Cardiac fibroblast (primary cell): ENCODE measurements at regions not wholly inside any gene's neighbourhood (a gene's known extent, or its start where the extent isn't known, plus 50 kb on each side); places are given as distances from the start of the nearest gene placed in this dataset.

Source experiments
- DNase-seq, 2 donors: peaks; one replicate each; pipeline versions ENCODE4 v3.0.0 to v3.0.0-alpha.2; 2010; ENCODE audit warnings: low read depth in 2 of 2
- H3K4me3 ChIP-seq, 2 donors: replicated peaks in 1 of 2; 1 replicate in 1 of 2; 2 replicates in 1 of 2; pipeline ENCODE4 v1.5.1; 2011; ENCODE audit warnings: low read depth in 2 of 2, low read length in 2 of 2, mild to moderate bottlenecking in 2 of 2, moderate library complexity in 1 of 2
- TF ChIP-seq, protein P1 (sequence below): IDR thresholded peaks from one replicate; pipeline ENCODE4 v1.5.1; 2011; ENCODE audit warnings: low read depth, mild to moderate bottlenecking, low read length, inconsistent platforms

DNA sequence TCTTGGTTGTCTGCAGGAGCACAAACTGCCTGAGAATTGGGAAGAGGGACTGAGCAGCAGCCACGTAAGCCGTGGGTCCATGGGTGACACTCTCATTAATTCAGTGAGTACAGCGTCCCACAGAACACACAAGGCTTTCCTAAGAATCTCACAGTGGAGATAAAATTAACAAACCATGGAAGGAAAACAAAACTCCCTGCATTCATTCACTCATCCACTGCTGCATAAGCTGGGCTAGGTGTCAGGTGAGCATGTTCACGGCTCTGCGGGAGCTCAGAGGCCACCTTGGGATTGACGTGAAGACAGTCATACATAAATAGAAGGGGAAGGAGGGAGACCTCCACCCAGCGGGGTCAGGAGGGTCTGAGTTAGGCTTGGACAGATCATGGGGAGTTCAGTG lies 1442.7 kb downstream of the TBC1D22A start:
- TF ChIP-seq, protein P1, sequence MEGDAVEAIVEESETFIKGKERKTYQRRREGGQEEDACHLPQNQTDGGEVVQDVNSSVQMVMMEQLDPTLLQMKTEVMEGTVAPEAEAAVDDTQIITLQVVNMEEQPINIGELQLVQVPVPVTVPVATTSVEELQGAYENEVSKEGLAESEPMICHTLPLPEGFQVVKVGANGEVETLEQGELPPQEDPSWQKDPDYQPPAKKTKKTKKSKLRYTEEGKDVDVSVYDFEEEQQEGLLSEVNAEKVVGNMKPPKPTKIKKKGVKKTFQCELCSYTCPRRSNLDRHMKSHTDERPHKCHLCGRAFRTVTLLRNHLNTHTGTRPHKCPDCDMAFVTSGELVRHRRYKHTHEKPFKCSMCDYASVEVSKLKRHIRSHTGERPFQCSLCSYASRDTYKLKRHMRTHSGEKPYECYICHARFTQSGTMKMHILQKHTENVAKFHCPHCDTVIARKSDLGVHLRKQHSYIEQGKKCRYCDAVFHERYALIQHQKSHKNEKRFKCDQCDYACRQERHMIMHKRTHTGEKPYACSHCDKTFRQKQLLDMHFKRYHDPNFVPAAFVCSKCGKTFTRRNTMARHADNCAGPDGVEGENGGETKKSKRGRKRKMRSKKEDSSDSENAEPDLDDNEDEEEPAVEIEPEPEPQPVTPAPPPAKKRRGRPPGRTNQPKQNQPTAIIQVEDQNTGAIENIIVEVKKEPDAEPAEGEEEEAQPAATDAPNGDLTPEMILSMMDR, result no peak
- H3K4me3 ChIP-seq, result no peak overlapping the region
- DNase-seq, result no peak

DNA sequence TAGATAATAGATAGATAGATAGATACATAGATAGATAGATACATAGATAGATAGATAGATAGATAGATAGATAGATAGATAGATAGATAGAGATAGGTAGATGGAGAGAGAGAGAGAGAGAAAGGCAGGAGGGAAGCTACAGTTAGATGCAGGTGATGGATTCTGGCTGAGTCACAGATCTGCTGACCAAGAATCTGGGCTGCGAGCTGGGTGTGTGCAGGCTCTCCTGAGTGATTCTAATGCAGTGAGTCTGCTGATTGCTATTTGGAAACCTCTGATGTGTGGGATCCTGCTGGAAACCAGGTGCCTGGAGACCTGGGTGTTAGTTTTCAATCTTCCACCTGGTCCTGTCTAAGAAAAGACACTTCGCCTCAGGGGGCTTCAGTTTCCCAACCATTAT lies 1441.8 kb downstream of the TBC1D22A start:
- TF ChIP-seq, protein P1, result no peak

DNA sequence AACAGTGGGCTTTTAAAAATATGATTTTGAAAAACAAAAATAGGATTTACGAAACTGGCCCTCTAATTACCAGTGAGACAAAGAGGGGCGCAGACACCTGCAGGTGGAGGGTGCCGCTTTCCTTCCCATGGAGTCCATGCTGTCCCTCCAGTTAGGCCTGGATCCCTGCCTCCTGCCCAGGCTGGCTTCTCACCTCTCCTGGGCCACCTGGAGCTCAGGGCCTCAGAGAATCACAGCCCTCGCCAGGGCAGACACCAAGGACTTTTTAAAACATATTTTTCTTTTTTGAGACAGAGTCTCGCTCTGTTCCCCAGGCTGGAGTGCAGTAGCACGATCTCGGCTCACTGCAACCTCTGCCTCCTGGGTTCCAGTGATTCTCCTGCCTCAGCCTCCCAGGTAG lies 1437.2 kb downstream of the TBC1D22A start:
- no peak overlapping the region for H3K4me3 ChIP-seq
- TF ChIP-seq, protein P1, result no peak
- DNase-seq, result no peak

More for the DNA sequence above, 1441.8 kb downstream of the TBC1D22A start:
- no peak for DNase-seq
- no peak overlapping the region for H3K4me3 ChIP-seq

DNA sequence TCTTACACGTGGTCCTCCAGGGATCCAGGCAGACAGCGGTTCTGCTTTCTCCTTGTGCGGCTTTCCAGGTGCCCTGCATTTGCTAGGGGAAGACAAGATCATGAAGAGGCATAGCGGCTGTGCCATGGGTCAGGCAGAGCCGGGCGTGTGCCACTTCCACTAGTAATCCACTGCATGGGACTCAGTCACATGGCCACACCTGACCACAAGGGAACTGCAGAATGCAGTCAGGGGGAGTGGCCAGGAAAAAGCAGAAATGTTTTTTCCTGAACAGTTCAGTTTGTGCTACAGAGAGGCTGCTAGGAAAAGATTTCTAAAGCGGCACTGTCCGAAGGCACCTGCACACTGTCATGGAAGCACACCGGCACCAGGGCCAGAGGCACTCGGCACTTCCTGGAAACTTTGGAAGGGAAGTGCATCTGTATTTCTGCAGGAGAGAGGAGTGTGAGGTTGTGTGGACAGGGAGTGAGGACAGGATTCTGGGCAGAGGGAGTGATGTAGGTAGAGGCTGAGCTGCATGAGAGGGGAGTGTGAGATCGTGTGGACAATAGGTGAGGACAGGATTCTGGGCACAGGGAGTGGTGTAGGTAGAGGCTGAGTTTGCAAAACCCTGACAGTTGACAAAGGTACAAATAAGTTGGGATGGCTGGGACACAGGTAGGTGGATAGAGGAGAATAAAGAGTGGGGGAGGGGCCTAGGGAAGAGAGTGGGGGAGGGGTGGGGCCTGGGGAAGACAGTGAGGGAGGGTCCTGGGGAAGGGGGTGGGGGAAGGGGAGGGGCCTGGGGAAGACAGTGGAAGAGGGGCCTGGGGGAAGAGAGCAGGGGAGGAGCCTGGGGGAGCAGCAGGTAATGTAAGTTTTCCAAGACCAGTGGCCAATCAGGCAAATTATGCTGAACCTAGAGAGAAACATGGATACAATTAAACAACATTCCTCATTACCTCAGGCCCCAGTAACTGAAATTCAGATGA lies 1436.3 kb downstream of the TBC1D22A start:
- TF ChIP-seq, protein P1, result no peak

DNA sequence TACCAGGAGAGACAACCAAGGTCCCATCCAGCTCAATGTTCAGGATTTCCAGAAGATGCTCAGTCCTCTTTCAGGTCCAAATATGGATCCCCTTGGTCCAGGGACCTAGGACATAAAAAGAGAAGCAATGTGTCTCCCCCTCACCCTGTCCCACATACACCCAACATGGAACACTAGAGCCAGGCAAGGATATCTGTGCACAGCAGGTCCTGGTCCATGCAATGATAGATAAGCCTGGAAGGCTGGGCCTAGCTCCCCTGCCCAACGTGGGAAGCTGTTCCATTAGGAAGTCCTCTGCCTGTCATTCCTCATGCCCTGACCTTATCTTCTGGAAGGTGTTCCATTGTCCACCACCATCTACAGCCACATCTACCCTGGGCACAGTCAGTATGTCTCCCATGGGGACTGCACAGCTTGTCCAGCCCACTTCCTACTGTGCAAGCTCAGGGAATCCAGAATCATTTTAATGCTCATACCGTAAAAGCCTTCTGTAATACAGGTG lies 1434.8 kb downstream of the TBC1D22A start:
- TF ChIP-seq, protein P1, result no peak
- H3K4me3 ChIP-seq, result no peak overlapping the region
- no peak for DNase-seq

More for the DNA sequence above, 1436.3 kb downstream of the TBC1D22A start:
- DNase-seq, result no peak
- no peak overlapping the region for H3K4me3 ChIP-seq

DNA sequence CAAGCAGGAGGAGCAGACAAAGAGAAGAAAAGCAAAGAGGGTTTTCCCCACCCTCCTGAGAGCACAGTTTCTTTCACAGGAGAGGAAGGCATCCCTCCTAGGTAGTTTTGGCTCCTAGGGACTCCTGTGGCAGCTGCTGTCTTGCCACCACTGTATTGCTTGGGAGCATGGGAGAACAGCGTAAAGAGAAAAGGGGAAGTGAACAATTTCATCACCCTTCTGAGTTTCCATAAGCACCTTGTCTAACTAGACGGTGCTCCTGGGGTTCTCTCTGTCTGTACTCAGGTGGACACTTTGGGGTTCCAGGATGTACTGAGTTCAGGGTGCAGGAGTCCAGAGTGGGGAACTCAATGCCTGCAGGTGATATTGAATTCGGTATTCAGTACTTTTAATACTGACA lies 1430.5 kb downstream of the TBC1D22A start:
- TF ChIP-seq, protein P1, result no peak
- no peak overlapping the region for H3K4me3 ChIP-seq
- no peak for DNase-seq
